ENCODE measurements at regions not wholly inside any gene's neighbourhood (a gene's known extent, or its start where the extent isn't known, plus 50 kb on each side); places are given as distances from the start of the nearest gene placed in this dataset.

- no peak for TF ChIP-seq CTCF (IDR thresholded peaks at IDR 0.05)
- no peak for TF ChIP-seq POLR2A (IDR thresholded peaks at IDR 0.05)
- Histone ChIP-seq H3K4me1 (replicated peaks in 1 of 2) (no peaks in the 10 kb centered on the region), H3K9me3 (replicated peaks in 1 of 3) (no peaks in the 10 kb centered on the region), H3K36me3 (replicated peaks in 1 of 2) (no peaks in the 10 kb centered on the region), H3K27ac (no peak overlapping the region), H3K4me3 (no peak overlapping the region), H3K27me3 (no peaks in the 10 kb centered on the region)
- 61 to 80% (median 67%) methylated on average over 4 of the region's 4 CpGs for WGBS, 4 donors
- intact Hi-C loops (cut with DNase I) = no loop called here
- DNase-seq = no peak
Observed at GRCh38 chr20:58109126-58109880, 119.2 kb downstream of the ANKRD60 start.

- H3K27me3 ChIP-seq = no peaks in the 10 kb centered on the region
- no peaks in the 10 kb centered on the region for H3K36me3 ChIP-seq (replicated peaks in 1 of 2)
- DNase-seq = no peak
- TF ChIP-seq CTCF (IDR thresholded peaks at IDR 0.05) (no peak), POLR2A (IDR thresholded peaks at IDR 0.05) (no peak)
- H3K4me1 ChIP-seq (replicated peaks in 1 of 2) = no peaks in the 10 kb centered on the region
- H3K27ac ChIP-seq = no peak overlapping the region
- H3K4me3 ChIP-seq = no peak overlapping the region
- 60 to 73% (median 65%) methylated on average over 1 of the region's 1 CpG for WGBS, 4 donors
- intact Hi-C loops (cut with DNase I) = no loop called here
- H3K9me3 ChIP-seq (replicated peaks in 1 of 3) = no peaks in the 10 kb centered on the region
Observed at GRCh38 chr20:58107533-58107932, 120.9 kb downstream of the ANKRD60 start.

- Histone ChIP-seq H3K27me3 (no peaks in the 10 kb centered on the region), H3K4me3 (no peak overlapping the region), H3K9me3 (replicated peaks in 1 of 3) (no peaks in the 10 kb centered on the region), H3K36me3 (replicated peaks in 1 of 2) (no peaks in the 10 kb centered on the region), H3K27ac (no peak overlapping the region), H3K4me1 (replicated peaks in 1 of 2) (no peaks in the 10 kb centered on the region)
- intact Hi-C loops (cut with DNase I) = no loop called here
- WGBS, 4 donors = 69 to 81% (median 76%) methylated on average over 9 of the region's 9 CpGs
- DNase-seq = no peak
- TF ChIP-seq CTCF (IDR thresholded peaks at IDR 0.05) (no peak), POLR2A (IDR thresholded peaks at IDR 0.05) (no peak)
Observed at GRCh38 chr20:58106143-58106750, 122.2 kb downstream of the ANKRD60 start.

GRCh38 chr20:58103961-58104360, 124.5 kb downstream of the ANKRD60 start:
- H3K9me3 ChIP-seq (replicated peaks in 1 of 3) = no peaks in the 10 kb centered on the region
- intact Hi-C loops (cut with DNase I) = no loop called here
- no peaks in the 10 kb centered on the region for H3K4me1 ChIP-seq (replicated peaks in 1 of 2)
- H3K36me3 ChIP-seq (replicated peaks in 1 of 2) = no peaks in the 10 kb centered on the region
- H3K27ac ChIP-seq = no peak overlapping the region
- no peak for DNase-seq
- 69 to 81% (median 79%) methylated on average over 8 of the region's 8 CpGs for WGBS, 4 donors
- H3K27me3 ChIP-seq = no peaks in the 10 kb centered on the region
- TF ChIP-seq POLR2A (IDR thresholded peaks at IDR 0.05) (no peak), CTCF (IDR thresholded peaks at IDR 0.05) (no peak)
- H3K4me3 ChIP-seq = no peak overlapping the region
